ENCODE measurements at regions not wholly inside any gene's neighbourhood (a gene's known extent, or its start where the extent isn't known, plus 50 kb on each side); places are given as distances from the start of the nearest gene placed in this dataset.

DNA sequence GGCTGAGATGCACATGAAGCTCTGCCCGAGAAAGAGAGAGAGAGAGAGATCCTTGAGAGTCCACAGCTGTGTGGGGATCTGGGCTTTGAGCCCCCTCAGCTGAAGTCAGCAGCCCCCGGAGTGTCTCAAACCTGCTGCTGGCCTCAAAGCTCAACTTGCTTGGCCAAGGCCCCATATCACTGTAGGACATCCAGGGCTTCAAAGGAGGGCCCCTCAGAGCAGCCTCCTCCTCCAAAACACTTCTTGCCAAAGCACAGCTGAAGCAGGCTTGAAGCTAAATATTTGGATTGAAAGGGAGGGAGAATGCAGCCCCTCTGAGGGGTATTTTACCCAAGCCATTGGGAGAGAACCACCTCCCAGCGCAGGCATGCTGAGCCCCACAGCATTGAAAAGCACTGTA, 357.6 kb downstream of the OSR1 start:
- no TSS peak for BruUV-seq (replicated peaks)
- CTCF ChIA-PET = no interaction called here
- no peaks in the 10 kb centered on the region for H3K9me3 ChIP-seq

DNA sequence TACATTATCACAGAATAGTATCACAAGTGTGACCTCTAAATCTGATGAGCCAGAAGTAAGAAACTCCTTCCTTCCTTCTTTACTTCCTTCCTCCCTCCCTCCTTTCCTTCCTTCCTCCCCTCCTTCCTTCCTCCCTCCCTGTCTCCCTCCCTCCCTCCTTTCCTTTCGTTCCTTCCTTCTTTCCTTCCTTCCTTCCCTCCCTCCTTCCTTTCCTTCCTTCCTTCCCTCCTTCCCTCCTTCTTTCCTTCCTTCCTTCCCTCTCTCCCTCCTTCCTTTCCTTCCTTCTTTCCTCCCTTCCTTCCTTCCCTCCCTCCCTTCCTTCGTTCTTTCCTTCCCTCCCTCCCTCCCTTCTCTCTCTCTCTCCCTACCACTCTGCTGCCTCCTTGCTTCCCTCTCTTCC, 359.2 kb downstream of the OSR1 start:
- peaks cover 3% of the 10 kb centered on the region for H3K27me3 Mint-ChIP-seq (ENCODE audit: insufficient read depth, unreplicated experiment)
- H3K36me3 Mint-ChIP-seq (ENCODE audit: insufficient read depth, unreplicated experiment) = no peaks in the 10 kb centered on the region
- POLR2A ChIA-PET = no interaction called here
- no peak overlapping the region for H3K4me3 Mint-ChIP-seq (ENCODE audit: unreplicated experiment)
- DNase-seq = no peak
- H3K27ac Mint-ChIP-seq (ENCODE audit: unreplicated experiment) = no peak overlapping the region
- no peaks in the 10 kb centered on the region for H3K9me3 Mint-ChIP-seq (ENCODE audit: unreplicated experiment)
- CTCF ChIA-PET = no interaction called here
- BruUV-seq (replicated peaks) = no TSS peak
- no peaks in the 10 kb centered on the region for H3K36me3 ChIP-seq (ENCODE audit: control insufficient read depth, insufficient read depth, low read length)
- intact Hi-C loops (cut with micrococcal nuclease; ENCODE audit: unreplicated experiment) = no loop called here
- no peaks in the 10 kb centered on the region for H3K4me1 ChIP-seq
- no peak overlapping the region for H3K4me3 ChIP-seq (ENCODE audit: low read depth, low read length)
- no peaks in the 10 kb centered on the region for H3K4me1 Mint-ChIP-seq (ENCODE audit: low read depth, unreplicated experiment)
- H3K9me3 ChIP-seq = no peaks in the 10 kb centered on the region
- H3K27me3 ChIP-seq (replicated peaks; ENCODE audit: control insufficient read depth, insufficient read depth, low read length) = no peaks in the 10 kb centered on the region; the same call in 1 of the 2 replicates
- TF ChIP-seq, protein P1, sequence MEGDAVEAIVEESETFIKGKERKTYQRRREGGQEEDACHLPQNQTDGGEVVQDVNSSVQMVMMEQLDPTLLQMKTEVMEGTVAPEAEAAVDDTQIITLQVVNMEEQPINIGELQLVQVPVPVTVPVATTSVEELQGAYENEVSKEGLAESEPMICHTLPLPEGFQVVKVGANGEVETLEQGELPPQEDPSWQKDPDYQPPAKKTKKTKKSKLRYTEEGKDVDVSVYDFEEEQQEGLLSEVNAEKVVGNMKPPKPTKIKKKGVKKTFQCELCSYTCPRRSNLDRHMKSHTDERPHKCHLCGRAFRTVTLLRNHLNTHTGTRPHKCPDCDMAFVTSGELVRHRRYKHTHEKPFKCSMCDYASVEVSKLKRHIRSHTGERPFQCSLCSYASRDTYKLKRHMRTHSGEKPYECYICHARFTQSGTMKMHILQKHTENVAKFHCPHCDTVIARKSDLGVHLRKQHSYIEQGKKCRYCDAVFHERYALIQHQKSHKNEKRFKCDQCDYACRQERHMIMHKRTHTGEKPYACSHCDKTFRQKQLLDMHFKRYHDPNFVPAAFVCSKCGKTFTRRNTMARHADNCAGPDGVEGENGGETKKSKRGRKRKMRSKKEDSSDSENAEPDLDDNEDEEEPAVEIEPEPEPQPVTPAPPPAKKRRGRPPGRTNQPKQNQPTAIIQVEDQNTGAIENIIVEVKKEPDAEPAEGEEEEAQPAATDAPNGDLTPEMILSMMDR (IDR thresholded peaks at IDR 0.05; ENCODE audit: insufficient read depth in 1 of 2, low read depth in 1 of 2, low read length in 1 of 2, severe bottlenecking in 1 of 2, unreplicated experiment in 1 of 2) = no peak

More for the DNA sequence above, 357.6 kb downstream of the OSR1 start:
- Histone ChIP-seq H3K4me1 (no peaks in the 10 kb centered on the region), H3K27me3 (replicated peaks; ENCODE audit: control insufficient read depth, insufficient read depth, low read length) (no peaks in the 10 kb centered on the region; the same call in 1 of the 2 replicates), H3K4me3 (ENCODE audit: low read depth, low read length) (no peak overlapping the region), H3K36me3 (ENCODE audit: control insufficient read depth, insufficient read depth, low read length) (no peaks in the 10 kb centered on the region)
- no peaks in the 10 kb centered on the region for H3K36me3 Mint-ChIP-seq (ENCODE audit: insufficient read depth, unreplicated experiment)
- TF ChIP-seq, protein P1 (IDR thresholded peaks at IDR 0.05; ENCODE audit: insufficient read depth in 1 of 2, low read depth in 1 of 2, low read length in 1 of 2, severe bottlenecking in 1 of 2, unreplicated experiment in 1 of 2) = no peak
- no peak overlapping the region for H3K27ac Mint-ChIP-seq (ENCODE audit: unreplicated experiment)
- no peak overlapping the region for H3K4me3 Mint-ChIP-seq (ENCODE audit: unreplicated experiment)
- H3K9me3 Mint-ChIP-seq (ENCODE audit: unreplicated experiment) = no peaks in the 10 kb centered on the region
- intact Hi-C loops (cut with micrococcal nuclease; ENCODE audit: unreplicated experiment) = no loop called here
- peaks cover 3% of the 10 kb centered on the region for H3K27me3 Mint-ChIP-seq (ENCODE audit: insufficient read depth, unreplicated experiment)
- POLR2A ChIA-PET = no interaction called here
- H3K4me1 Mint-ChIP-seq (ENCODE audit: low read depth, unreplicated experiment) = no peaks in the 10 kb centered on the region
- DNase-seq = no peak

DNA sequence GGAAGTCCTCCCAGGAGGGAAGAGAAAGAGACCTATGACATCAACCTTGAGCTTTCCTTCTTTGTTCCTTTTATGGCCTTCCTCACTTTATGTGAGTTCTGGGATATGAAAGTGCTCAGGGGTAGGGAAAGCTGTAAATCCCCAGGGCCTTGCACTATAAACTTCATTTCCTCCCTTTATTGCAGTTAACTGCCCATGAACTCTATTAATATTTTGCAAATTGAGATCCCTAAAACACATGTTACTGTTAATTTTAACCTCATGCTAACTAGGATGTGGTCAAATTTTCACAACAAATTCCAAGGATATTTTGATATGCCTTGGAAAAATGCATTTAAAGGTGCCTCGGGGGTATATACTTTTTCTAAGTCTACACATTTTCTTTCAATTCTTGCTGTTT, 359.9 kb downstream of the OSR1 start:
- Histone ChIP-seq H3K4me3 (ENCODE audit: low read depth, low read length) (no peak overlapping the region), H3K36me3 (ENCODE audit: control insufficient read depth, insufficient read depth, low read length) (no peaks in the 10 kb centered on the region), H3K4me1 (no peaks in the 10 kb centered on the region), H3K27me3 (replicated peaks; ENCODE audit: control insufficient read depth, insufficient read depth, low read length) (no peaks in the 10 kb centered on the region; the same call in 1 of the 2 replicates), H3K9me3 (no peaks in the 10 kb centered on the region)
- Mint-ChIP-seq H3K27ac (ENCODE audit: unreplicated experiment) (no peak overlapping the region), H3K4me3 (ENCODE audit: unreplicated experiment) (no peak overlapping the region), H3K36me3 (ENCODE audit: insufficient read depth, unreplicated experiment) (no peaks in the 10 kb centered on the region), H3K9me3 (ENCODE audit: unreplicated experiment) (no peaks in the 10 kb centered on the region), H3K4me1 (ENCODE audit: low read depth, unreplicated experiment) (no peaks in the 10 kb centered on the region), H3K27me3 (ENCODE audit: insufficient read depth, unreplicated experiment) (peaks cover 3% of the 10 kb centered on the region)
- no peak for DNase-seq
- POLR2A ChIA-PET = no interaction called here
- TF ChIP-seq, protein P1 (IDR thresholded peaks at IDR 0.05; ENCODE audit: insufficient read depth in 1 of 2, low read depth in 1 of 2, low read length in 1 of 2, severe bottlenecking in 1 of 2, unreplicated experiment in 1 of 2) = no peak
- intact Hi-C loops (cut with micrococcal nuclease; ENCODE audit: unreplicated experiment) = no loop called here
- CTCF ChIA-PET = no interaction called here
- no TSS peak for BruUV-seq (replicated peaks)
